GM10847 (cell line): ENCODE measurements at regions not wholly inside any gene's neighbourhood (a gene's known extent, or its start where the extent isn't known, plus 50 kb on each side); places are given as distances from the start of the nearest gene placed in this dataset.
A peak's percentile ranks its signal among the peaks of the same experiment; 100 is the strongest.

Source experiments
- POLR2A ChIP-seq: IDR thresholded peaks from 2 replicates; pipeline ENCODE4 v1.6.1; 2011; ENCODE audit not compliant: insufficient read length; ENCODE audit errors: extremely low read depth

DNA sequence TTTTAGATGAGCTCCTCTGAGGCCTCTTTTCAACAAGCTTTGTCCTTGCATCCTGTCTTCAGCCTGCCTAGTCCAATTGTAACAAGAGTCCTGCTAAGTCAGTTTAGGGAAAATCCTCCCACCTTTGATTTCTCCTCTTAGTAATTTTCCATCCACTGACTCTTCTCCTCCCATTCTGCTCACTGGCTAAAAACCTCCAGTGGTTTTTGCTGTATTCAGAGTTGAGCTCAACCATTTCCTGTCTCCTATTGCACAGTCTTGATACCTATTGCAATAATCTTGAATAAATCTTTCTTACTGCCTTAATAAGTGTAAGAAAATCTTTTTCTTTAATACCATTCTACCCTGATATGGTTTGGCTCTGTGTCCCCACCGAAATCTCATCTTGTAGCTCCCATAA is 117.8 kb upstream of the ENPP6 start:
- no peak for TF ChIP-seq POLR2A

GRCh38 chr4:184331268-184331995 is 113.8 kb upstream of the ENPP6 start:
- TF ChIP-seq POLR2A = no peak

GRCh38 chr4:184329659-184330400 is 112.2 kb upstream of the ENPP6 start:
- TF ChIP-seq POLR2A = no peak

GRCh38 chr4:184329235-184329634 is 111.6 kb upstream of the ENPP6 start:
- TF ChIP-seq POLR2A = no peak

- TF ChIP-seq POLR2A = no peak
These were observed 110.5 kb upstream of the ENPP6 start for GRCh38 chr4:184328022-184328736.

GRCh38 chr4:184324939-184325477 is 107.3 kb upstream of the ENPP6 start:
- no peak for TF ChIP-seq POLR2A

GRCh38 chr4:184322328-184323025 is 104.8 kb upstream of the ENPP6 start:
- no peak for TF ChIP-seq POLR2A

- no peak for TF ChIP-seq POLR2A
These were observed 103.0 kb upstream of the ENPP6 start for GRCh38 chr4:184320631-184321030.

DNA sequence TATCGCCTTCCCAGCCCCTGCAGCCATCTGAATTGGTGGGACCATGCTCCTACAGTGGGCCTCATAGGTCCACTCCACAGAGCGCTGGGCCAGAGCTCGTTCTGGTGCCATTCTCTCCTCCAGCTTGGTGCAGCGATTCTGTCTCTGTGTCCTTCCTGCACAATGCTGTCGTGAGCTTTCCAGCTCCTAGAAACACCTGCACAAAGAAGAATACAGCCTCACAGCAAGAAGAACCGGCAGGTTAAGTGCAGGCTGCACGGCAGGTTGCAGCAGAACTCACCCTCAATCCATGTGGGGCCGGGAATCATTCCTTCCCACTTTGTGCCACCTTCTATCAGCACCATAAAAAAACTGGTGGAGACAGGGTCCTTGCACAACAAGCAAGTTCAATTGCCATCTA is 101.2 kb upstream of the ENPP6 start:
- no peak for TF ChIP-seq POLR2A

DNA sequence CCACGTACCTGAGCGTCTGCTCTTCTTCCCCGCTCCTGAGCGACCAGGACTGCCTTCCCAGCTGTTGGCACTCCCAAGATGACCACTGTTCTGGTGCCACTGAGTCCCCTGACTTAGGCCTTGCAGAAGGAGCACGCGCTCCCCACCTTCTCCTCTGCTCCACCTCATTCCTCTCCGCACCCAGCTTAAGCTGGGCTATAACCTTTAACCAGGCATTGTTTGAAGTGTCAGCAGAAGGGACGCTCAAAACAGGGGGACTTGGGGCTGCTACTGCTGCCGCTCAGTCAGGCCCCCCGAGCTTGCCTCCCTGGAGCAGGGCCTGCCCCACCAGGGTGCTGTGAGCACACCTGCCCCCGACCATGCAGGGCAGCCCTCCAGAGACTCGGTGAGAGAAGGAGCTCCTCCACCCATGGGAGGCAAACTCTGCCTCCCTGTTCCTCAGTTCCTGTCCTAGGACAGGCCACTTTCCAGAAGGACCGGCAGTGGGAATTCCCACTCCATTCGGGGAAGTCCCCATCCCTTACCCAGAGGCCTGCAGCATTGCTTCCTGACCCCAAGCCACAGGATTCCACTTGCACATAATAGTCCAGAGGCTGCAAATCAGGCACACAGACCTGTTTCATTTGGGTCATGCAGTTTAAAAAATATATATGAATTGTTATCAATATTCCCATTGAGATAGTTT is 99.7 kb upstream of the ENPP6 start:
- no peak for TF ChIP-seq POLR2A

GRCh38 chr4:184316821-184317220 is 99.1 kb upstream of the ENPP6 start:
- TF ChIP-seq POLR2A = no peak

- TF ChIP-seq POLR2A = no peak
These were observed 98.1 kb upstream of the ENPP6 start for GRCh38 chr4:184315675-184316359.

- peak; percentile 37 for TF ChIP-seq POLR2A
These were observed 96.3 kb upstream of the ENPP6 start for GRCh38 chr4:184313702-184314659.
